GM19240 (cell line): ENCODE measurements at regions not wholly inside any gene's neighbourhood (a gene's known extent, or its start where the extent isn't known, plus 50 kb on each side); places are given as distances from the start of the nearest gene placed in this dataset.
"Not testable (repeated sequence)": the region's sequence is repeated elsewhere in the genome, so short reads cannot be mapped to it uniquely, and the experiment has no call there.

Source experiments
- DNase-seq: peaks from one replicate; pipeline ENCODE4 v3.0.0; 2011; ENCODE audit warnings: low spot score; ENCODE audit not compliant: insufficient read length

- no peak for DNase-seq
These were observed 1523.6 kb upstream of the WWC1 start for GRCh38 chr5:166767858-166768257.

DNA sequence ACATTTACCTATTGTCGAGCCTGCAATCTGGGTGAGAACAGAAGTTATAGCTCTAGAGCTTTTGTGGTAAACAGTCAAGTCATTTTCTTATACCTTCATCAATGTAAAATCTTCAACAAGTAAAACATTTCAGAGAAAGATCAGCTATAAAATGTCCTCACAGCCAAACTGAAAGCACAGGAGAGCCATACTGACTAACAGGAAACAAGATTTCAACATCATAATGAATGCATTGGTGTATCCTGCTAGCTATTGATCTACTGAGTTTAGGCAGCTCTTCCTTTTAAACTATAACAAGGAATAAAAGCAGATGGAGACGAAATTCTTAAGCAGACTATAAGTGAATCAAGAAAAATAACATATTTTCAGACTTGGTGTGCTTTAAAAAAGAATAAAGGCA lies 1522.9 kb upstream of the WWC1 start:
- no peak for DNase-seq

DNA sequence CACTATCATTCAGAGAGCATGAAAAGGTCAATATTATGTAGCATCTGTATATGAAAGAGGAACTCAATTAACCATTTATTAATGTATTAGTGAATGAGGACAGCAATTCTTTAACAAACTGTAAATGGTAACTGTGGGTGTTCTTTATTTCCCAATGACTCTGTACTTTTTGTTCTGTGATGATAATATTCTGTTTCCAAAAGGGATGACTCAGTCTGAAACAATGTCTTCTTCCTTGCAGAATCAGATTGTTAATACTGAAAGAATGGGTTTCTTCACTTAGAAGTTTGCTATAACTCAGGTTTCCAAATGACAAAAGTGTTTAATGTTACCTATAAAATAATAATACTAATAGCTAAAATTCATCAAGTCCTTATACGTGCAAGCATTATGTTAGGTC lies 1518.7 kb upstream of the WWC1 start:
- no peak for DNase-seq

DNA sequence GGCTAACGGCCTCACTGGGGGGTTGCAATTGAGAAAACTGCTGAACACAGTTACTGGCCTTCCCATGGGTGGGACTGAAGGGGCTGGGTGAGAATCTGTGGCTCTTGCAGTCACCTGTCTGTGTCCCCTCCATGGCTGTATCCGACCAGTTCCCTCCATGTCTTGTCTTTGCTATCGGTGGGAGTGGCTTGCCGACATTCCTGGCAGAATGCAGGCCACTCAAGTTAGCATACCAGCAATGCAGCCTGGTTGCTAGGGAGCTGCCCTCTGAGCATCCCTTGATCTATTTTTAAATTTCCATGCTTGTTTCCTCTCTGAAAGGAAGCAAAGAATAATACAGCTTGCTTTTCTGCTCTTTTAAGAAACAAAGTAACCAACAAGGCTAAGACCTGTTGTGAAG lies 1509.7 kb upstream of the WWC1 start:
- DNase-seq, result no peak

- DNase-seq, result no peak
These were observed 1506.8 kb upstream of the WWC1 start for GRCh38 chr5:166784545-166785078.

DNA sequence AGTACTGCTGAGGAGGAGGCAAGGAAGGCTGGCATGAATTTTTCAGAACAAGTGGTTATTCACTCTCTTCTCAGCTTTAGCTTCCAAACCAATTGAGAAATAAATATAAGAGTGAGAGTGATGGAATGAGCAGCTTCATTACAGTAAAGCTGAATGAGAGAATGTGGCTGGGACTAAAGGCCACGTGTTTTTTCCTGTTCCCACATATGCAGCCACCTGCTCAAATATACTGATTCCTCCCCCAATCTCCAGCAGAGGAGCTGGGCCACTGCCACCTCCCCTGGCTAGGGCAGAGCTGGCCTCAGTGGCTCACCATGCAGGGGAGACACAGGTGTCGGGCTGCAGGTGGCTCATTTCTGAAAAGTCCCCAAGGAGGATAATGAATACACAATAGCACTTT lies 1505.3 kb upstream of the WWC1 start:
- DNase-seq, result no peak

GRCh38 chr5:166786889-166787288 lies 1504.6 kb upstream of the WWC1 start:
- no peak for DNase-seq

DNA sequence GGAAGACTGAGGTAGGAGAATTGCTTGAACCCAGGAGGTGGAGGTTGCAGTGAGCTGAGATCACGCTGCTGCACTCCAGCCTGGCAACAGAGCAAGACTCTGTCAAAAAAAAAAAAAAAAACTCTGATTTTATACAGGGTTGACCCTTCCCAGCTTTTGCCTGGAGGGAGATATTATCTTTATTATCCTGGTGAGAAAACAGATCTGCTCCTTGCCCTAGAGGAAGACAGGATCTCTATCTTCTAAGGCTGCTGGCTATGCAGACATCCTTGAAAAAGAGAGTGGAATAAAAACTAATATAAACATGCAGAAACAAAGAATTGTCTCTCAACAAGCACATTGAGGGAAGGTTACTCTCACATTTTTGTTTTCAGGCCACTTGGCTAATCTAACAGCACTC lies 1503.4 kb upstream of the WWC1 start:
- no peak for DNase-seq

DNA sequence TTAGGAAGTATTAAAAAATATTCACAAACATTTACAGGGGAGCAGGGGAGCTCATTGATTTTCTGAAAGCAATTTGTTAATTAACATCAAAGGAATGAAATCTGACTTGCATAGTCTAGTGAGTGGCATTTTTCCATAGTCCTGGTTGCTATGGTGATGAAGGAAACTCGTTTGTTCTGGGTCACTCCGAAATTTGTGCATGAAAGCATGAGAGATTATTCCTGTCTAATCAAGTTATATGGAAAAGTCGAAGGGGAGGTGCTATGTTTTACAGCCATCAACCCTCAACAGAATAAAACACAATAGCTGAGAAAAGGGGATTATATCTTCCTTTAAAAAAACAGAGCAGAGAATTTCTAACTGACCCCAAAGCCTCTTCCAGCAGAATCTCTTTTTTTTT lies 1495.7 kb upstream of the WWC1 start:
- no peak for DNase-seq

DNA sequence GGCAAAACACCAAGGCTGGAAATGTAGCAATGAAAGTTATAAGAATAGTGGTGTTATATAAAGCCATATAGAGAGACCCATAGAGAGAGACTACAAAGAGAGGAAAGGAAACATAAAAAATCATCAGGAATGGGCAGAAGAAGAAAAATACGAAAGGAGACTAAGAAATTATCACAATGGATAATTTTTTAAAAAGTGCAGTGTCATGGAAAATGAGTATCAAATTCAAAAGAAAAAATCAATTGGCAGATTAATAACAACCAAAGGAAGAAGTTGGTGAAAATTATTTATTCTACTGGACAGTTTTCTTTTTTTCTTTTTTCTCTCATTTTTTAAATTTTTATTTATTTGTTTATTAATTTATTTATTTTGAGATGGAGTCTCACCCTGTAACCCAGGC lies 1488.4 kb upstream of the WWC1 start:
- DNase-seq, result no peak

- DNase-seq, result not testable (repeated sequence)
These were observed 1487.2 kb upstream of the WWC1 start for GRCh38 chr5:166804223-166804622.

- not testable (repeated sequence) for DNase-seq
These were observed 1486.8 kb upstream of the WWC1 start for GRCh38 chr5:166804693-166805092.

GRCh38 chr5:166810093-166810658 lies 1481.3 kb upstream of the WWC1 start:
- not testable (repeated sequence) for DNase-seq

GRCh38 chr5:166810721-166811120 lies 1480.7 kb upstream of the WWC1 start:
- no peak for DNase-seq

DNA sequence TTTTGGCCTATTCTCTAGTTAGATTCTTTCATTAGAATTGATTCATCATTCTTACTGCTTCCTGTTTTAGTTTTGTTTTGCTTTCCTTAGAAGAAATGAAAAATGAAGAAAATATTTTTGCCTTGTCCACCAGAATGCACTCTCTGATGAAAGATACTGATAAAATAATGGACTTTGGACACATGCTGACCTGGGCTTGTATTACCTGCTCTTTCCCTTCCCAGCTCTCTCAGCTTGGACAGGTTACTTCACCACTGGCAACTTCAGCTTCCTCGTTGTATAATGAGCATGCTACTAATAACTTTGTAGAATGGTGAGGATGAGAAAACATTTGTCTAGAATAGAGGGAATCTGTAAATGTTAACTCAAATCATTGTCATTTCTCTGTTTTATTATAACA lies 1468.1 kb upstream of the WWC1 start:
- no peak for DNase-seq

DNA sequence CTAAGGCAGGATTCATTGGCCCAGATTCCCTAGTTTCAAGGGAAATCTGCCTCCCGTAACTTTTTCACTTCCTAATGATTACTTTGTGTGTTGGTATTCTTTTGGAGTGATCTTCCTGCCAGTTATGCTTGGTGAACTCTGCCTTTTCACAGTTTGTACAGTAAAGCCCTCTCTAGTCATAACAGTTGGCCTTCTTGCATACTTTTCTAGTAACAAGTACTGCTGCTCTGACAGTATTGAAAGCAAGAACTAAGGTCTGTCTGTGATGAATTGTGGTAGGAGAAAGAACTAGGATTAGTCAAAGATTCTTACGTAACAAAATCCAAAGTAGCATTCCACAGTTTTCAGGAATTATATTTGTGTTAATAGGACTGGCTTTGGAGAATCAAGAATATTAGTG lies 1457.2 kb upstream of the WWC1 start:
- no peak for DNase-seq

GRCh38 chr5:166845044-166845443 lies 1446.4 kb upstream of the WWC1 start:
- no peak for DNase-seq

DNA sequence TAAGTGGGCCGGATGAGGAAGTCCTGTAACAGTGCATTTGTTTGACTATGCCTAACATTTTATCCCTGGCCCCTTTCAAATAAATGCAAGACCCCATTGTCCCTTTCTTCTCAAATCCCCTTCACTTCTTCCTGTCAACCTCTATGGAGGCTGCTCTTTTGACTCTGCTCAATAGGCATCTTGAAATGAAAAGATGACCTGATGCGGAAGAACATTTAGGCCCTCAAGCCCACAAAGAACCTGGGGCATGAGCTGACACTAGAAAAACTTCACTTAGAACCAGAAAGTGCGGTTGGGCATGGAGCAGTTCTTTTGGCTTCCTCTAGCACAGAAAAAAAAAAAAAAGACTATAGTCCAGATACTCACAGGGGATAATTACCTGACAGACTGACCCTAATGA lies 1434.7 kb upstream of the WWC1 start:
- no peak for DNase-seq

DNA sequence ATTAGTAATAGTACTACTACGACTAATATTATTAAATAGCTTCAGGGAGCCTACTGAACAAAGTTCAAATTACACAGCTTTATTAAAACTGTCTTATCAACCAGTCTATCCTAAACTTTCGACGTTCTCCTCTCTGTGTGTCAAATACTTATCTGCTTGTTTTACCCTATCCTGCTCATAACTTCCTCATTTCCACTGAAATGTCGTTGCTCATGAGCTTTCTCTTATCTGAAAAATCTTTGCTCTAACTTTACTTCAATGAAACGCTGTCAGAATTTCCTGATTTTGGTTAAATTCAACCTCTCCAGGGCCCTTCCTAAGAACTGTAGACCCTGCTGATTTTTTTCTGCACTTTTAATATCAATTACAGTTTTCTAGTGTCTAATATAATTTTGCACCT lies 1431.0 kb upstream of the WWC1 start:
- no peak for DNase-seq

DNA sequence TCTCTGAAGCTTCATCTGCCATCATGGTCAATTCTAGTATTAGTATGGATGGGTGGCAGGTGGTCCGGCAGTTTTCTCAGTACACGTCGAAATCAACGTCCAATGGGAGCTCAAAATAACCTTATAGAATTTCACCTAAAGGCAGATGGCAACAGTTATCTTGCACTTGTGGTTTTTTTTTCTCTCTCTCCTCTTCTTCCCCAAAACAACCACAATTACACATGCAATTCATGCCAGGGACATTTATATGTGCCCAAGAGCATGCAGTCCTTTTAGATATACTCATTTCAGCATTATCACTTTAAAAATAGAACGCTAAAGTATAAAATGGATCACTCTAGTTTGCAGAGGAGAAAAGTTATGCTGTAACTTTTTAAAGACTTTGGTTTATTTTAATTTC lies 1428.9 kb upstream of the WWC1 start:
- no peak for DNase-seq

DNA sequence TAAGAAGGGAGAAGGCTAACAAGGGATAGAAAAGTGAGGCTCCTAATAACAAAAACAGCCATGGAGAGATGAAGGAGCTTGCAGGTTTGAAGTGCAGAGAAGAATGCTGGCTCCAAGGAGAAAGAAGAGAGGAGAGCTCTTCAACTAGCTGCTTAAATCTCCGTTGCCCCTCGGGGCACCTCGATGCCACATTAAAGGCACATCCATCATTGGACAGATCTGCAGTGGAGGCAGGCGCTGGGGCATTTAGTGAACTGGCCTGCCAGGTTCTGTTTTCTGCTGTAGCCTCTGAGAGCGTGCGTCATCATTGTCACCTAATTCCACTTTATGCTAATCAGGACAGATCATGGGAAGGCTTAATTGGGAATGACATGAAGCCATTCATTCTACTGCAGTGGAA lies 1426.2 kb upstream of the WWC1 start:
- no peak for DNase-seq

DNA sequence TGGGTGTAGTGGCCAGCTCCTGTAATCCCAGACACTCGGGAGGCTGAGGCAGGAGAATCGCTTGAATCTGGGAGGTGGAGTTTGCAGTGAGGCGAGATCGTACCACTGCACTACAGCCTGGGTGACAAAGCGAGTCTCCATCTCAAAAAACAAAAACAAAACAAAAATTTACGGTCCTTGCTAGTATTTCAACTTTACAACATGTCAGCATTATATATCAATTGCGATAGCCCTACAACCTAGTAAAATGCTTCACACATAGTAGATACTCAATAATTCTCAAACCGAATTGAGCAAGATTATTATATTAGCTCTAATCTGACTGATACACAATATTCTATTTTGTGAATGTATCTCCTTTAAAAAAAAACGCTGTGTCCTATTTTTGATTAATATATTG lies 1411.0 kb upstream of the WWC1 start:
- DNase-seq, result no peak

DNA sequence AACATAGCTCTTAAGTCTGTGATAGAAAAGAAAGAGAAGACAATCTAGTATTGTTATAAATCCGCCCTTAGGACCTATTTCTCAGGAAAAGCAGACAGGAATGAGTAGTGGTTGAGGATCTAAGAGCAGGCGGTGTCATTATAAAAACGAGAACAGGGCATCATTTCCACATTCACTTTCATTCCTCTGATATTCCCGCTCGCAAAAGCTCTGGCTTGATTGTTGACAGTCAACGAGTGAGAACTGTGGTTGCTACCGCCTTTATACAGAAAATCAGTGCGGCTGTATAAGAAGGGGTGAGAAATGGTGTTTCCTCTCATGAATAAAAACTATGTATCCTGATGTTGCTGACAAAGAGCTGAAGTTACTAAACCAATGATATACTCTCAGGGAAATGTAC lies 1409.6 kb upstream of the WWC1 start:
- DNase-seq, result no peak

DNA sequence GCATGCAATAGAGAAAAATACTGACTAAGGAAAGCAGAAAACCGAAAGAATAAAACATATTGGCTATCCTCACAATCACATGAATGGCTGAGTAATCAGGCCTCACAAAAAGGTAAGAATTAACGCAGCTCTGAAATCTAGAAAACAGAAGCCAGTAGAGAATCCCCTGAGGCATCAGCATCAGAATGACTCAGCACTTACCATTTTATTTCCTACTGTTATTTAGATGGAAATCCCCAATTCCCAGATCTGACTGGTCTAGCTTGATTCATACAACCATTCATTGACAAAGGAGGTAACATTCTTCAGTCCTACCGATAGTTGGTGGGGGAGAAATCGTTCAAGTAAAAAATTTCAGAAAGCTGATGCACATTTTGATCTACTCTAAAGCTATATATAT lies 1408.4 kb upstream of the WWC1 start:
- DNase-seq, result no peak
